Muscle of leg (tissue), 3 donors: ENCODE measurements at regions not wholly inside any gene's neighbourhood (a gene's known extent, or its start where the extent isn't known, plus 50 kb on each side); places are given as distances from the start of the nearest gene placed in this dataset.
"Not testable (repeated sequence)": the region's sequence is repeated elsewhere in the genome, so short reads cannot be mapped to it uniquely, and the experiment has no call there.

Source experiments
- DNase-seq: peaks from one replicate; pipeline ENCODE4 v3.0.0; 2013
- H3K27ac ChIP-seq: one replicate; pipeline ENCODE4 v1.5.1; 2013; ENCODE audit warnings: mild to moderate bottlenecking, low read length, control low read depth
- H3K27me3 ChIP-seq: one replicate; pipeline ENCODE4 v1.6.1; 2013; ENCODE audit warnings: low read length; ENCODE audit not compliant: control insufficient read depth, insufficient read depth
- H3K36me3 ChIP-seq: one replicate; pipeline ENCODE4 v1.6.1; 2013; ENCODE audit warnings: low read length; ENCODE audit not compliant: control insufficient read depth, insufficient read depth
- H3K4me1 ChIP-seq: one replicate; pipeline ENCODE4 v1.6.1; 2013; ENCODE audit warnings: low read length; ENCODE audit not compliant: control insufficient read depth, insufficient read depth
- H3K4me3 ChIP-seq: one replicate; pipeline ENCODE4 v1.5.1; 2013; ENCODE audit warnings: low read length, control low read depth
- H3K9me3 ChIP-seq: replicated peaks from 2 replicates; pipeline ENCODE4 v1.6.1; 2013; ENCODE audit warnings: low read depth, low read length; ENCODE audit not compliant: control insufficient read depth
- WGBS: methylation state at CpG from one replicate; pipeline ENCODE4 v1.1.5; 2013; ENCODE audit warnings: missing lambda C conversion rate; ENCODE audit not compliant: insufficient coverage; 5-methylcytosine and 5-hydroxymethylcytosine counted together

GRCh38 chr10:81251457-81252115, 623.4 kb upstream of the NRG3 start:
- H3K4me1 ChIP-seq: no peaks in the 10 kb centered on the region
- H3K4me3 ChIP-seq: no peak overlapping the region
- no peaks in the 10 kb centered on the region for H3K27me3 ChIP-seq
- no peaks in the 10 kb centered on the region for H3K36me3 ChIP-seq
- WGBS: no CpG with 5 or more reads among the region's 4 CpGs
- H3K9me3 ChIP-seq: no peaks in the 10 kb centered on the region
- no peak for DNase-seq
- H3K27ac ChIP-seq: no peak overlapping the region

GRCh38 chr10:81264991-81265390, 610.0 kb upstream of the NRG3 start:
- not testable (repeated sequence) for H3K4me3 ChIP-seq, DNase-seq, H3K36me3 ChIP-seq, H3K27ac ChIP-seq, H3K4me1 ChIP-seq, H3K9me3 ChIP-seq, H3K27me3 ChIP-seq
- 100% methylated on average over 5 of the region's 18 CpGs for WGBS

DNA sequence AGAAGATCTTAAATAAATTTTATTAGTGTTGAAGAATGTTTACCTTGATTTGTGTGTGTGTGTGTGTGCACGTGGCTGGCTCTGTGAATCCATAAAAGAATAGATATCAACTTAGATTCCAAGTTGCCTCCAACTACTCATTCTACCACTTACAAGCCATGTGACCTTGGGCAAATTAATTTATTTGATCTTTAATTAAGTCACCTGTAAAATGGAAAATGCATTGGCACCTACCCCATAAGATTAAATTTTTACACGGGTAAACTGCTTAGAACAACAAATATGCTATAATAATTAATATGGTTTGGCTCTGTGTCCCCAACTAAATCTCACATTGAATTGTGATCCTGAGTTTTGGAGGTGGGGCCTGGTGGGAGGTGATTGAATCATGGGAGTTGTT, 604.9 kb upstream of the NRG3 start:
- H3K27ac ChIP-seq: no peak overlapping the region
- no peak for DNase-seq
- no peaks in the 10 kb centered on the region for H3K27me3 ChIP-seq
- no peak overlapping the region for H3K4me3 ChIP-seq
- WGBS: no CpG with 5 or more reads among the region's 2 CpGs
- H3K9me3 ChIP-seq: peaks cover 4% of the 10 kb centered on the region
- no peaks in the 10 kb centered on the region for H3K36me3 ChIP-seq
- no peaks in the 10 kb centered on the region for H3K4me1 ChIP-seq

DNA sequence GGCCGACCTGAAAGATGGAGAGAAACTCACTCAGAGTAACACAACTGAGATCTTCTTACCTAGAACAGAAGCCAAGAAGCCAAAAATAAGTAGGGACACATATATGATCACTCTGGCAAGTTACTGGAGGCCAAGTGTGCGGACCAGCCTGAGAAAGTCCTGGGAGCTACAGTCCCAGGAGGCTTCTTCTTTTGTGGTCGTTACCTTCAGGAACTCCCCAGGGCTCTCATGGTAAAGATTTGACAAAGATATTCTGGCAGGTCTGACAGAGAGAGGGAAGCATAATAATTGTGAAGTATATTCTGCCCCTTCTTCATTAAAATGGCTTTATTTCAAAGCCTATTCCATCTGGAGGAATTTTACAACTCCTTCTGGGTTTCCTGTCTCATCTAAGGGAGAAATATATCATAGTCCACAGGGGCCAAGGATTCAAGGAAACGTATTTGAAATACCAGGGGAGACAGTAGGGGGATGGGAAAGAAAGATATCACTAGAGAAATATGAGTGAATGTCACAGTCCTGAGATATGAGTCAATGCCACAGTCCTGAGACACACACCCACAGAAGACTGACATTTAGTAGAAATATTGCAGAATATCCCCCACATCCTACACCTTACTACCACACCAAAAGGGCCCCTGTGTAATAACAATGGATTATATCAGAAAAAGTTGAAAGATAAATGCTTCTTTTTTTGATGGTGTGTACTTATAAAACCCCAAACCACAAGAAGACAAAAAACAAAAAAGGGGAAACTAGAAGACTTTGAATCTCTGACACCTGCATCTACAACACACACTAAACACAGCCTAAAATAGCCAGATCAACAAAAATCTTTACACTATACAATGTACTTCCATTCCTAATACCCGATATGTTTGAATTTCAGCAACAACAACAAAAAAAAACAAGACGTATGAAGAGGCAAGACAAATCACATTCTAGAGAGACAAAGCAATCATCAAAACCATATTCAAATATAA, 594.2 kb upstream of the NRG3 start:
- DNase-seq: no peak
- no peak overlapping the region for H3K27ac ChIP-seq
- 71% methylated on average over 1 of the region's 6 CpGs for WGBS
- H3K4me3 ChIP-seq: no peak overlapping the region
- H3K36me3 ChIP-seq: no peaks in the 10 kb centered on the region
- no peaks in the 10 kb centered on the region for H3K27me3 ChIP-seq
- no peaks in the 10 kb centered on the region for H3K4me1 ChIP-seq
- H3K9me3 ChIP-seq: no peaks in the 10 kb centered on the region

DNA sequence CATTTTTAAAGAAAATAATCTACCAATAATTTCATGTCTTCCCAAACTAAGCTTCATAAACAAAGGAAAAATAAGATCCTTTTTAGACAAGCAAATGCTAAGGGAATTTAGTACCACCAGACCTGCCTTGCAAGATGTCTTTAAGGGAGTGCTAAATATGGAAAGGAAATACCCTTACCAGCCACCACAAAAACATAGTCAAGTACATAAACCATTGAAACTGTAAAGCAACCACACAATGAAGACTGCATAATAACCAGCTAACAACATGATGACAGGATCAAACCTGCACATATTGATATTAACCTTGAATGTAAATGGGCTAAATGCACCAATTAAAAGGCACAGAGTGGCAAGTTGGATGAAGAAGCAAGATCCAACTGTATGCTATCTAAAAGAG, 586.5 kb upstream of the NRG3 start:
- H3K27me3 ChIP-seq: no peaks in the 10 kb centered on the region
- H3K4me3 ChIP-seq: no peak overlapping the region
- H3K9me3 ChIP-seq: peaks cover 9% of the 10 kb centered on the region
- H3K27ac ChIP-seq: no peak overlapping the region
- no peaks in the 10 kb centered on the region for H3K4me1 ChIP-seq
- H3K36me3 ChIP-seq: no peaks in the 10 kb centered on the region
- DNase-seq: no peak

- no peaks in the 10 kb centered on the region for H3K4me1 ChIP-seq
- H3K9me3 ChIP-seq: no peaks in the 10 kb centered on the region
- H3K27me3 ChIP-seq: no peaks in the 10 kb centered on the region
- H3K36me3 ChIP-seq: no peaks in the 10 kb centered on the region
- no peak overlapping the region for H3K4me3 ChIP-seq
- no peak overlapping the region for H3K27ac ChIP-seq
- DNase-seq: no peak
- WGBS: no CpG with 5 or more reads among the region's 4 CpGs
Observed at GRCh38 chr10:81297292-81297691, 577.7 kb upstream of the NRG3 start.

DNA sequence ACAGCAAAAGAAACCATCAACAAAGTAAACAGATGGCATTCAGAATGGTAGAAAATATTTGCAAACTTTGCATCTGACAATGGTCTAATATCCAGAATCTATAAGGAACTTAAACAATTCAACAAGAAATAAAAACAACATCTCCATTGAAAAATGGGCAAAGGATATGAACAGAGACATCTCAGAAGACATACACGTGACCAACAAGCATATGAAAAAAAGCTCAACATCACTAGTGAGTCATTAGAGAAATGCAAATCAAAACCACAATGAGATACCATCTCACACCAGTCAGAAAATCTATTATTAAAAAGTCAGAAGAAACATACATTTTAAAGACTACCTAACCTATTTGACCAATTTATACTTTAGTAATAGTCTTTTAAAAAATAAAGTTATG, 571.3 kb upstream of the NRG3 start:
- Histone ChIP-seq H3K36me3 (no peaks in the 10 kb centered on the region), H3K9me3 (no peaks in the 10 kb centered on the region), H3K27ac (no peak overlapping the region), H3K27me3 (no peaks in the 10 kb centered on the region), H3K4me3 (no peak overlapping the region), H3K4me1 (no peaks in the 10 kb centered on the region)
- DNase-seq: no peak
- no CpG with 5 or more reads among the region's 1 CpG for WGBS

DNA sequence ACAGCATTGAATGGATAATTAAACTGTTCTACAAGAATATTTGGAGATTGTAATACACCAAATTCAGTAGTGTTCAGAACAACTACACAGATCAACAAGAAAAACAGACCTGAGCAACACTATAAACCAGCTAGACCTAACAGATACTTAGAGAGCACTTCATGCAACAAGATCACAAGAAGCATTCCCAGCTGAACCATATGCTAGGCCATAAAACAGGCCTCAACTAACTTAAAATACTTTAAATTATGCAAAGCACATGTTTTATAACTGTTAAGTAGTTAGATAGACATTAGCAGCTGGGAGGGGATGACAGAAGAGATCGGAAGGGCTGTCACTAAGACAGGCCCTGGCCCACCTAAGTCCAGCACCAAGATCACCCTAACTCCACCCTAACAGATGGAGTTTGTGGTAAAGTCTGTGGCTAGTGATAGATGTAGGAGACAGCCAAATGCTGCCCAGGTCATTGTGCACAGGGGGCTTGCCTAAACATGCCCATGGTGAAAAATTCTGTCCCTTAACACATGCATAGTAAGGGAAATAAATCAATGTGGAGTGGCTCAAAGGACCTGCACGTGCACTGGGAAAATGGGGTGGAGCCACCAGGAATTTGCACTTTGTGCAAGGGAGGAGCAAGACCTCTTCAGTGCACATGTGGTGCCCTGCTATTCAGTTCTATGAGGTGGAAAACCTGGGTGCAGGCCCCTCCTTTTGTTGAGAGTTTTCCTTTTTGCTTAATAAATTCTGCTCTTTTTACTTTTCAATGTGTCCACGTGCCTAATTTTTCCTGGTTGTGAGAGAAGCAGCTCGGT, 567.8 kb upstream of the NRG3 start:
- Histone ChIP-seq H3K27ac (no peak overlapping the region), H3K9me3 (no peaks in the 10 kb centered on the region), H3K36me3 (no peaks in the 10 kb centered on the region), H3K27me3 (no peaks in the 10 kb centered on the region), H3K4me1 (no peaks in the 10 kb centered on the region), H3K4me3 (no peak overlapping the region)
- 11% methylated on average over 1 of the region's 4 CpGs for WGBS
- DNase-seq: no peak

DNA sequence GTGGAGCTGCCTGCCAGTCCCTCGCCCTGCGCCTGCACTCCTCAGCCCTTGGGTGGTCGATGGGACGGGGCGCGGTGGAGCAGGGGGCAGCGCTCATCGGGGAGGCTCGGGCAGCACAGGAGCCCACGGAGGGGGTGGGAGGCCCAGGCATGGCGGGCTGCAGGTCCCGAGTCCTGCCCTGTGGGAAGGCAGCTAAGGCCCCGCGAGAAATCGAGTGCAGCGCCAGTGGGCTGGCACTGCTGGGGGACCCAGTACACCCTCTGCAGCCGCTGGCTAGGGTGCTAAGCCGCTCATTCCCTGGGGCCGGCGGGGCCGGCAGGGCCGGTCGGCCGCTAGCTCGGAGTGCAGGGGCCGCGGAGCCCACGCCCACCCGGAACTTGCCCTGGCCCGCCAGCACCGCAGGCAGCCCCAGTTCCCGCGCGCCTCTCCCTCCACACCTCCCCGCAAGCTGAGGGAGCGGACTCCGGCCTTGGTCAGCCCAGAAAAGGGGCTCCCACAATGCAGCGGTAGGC, 565.9 kb upstream of the NRG3 start:
- no peak overlapping the region for H3K27ac ChIP-seq
- no peak for DNase-seq
- 93% methylated on average over 29 of the region's 38 CpGs for WGBS

DNA sequence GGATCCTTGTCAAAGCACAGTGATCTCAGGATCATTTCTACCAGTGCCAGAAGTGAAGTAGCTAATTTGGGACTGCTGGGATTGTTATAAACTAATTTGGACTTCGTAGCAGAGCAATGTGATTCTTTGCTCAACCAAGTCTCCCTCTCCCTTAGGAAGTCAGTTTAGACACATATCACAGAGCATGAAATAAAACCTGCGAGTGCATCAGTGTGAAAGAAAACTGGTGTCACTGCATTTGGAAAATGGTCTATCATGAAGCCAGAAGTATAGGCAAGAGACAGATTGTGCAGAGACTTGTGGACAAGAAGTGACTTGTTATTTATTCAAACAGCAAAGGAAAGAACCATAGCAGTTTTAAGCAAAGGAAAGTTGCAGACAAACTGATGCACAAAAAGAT, 560.5 kb upstream of the NRG3 start:
- no peaks in the 10 kb centered on the region for H3K27me3 ChIP-seq
- no peak for DNase-seq
- no peaks in the 10 kb centered on the region for H3K36me3 ChIP-seq
- no peak overlapping the region for H3K4me3 ChIP-seq
- no CpG with 5 or more reads among the region's 2 CpGs for WGBS
- no peaks in the 10 kb centered on the region for H3K9me3 ChIP-seq
- no peak overlapping the region for H3K27ac ChIP-seq
- H3K4me1 ChIP-seq: no peaks in the 10 kb centered on the region

More for the DNA sequence above, 565.9 kb upstream of the NRG3 start:
- Histone ChIP-seq H3K27me3 (no peaks in the 10 kb centered on the region), H3K36me3 (no peaks in the 10 kb centered on the region), H3K4me3 (no peak overlapping the region), H3K4me1 (no peaks in the 10 kb centered on the region), H3K9me3 (no peaks in the 10 kb centered on the region)
